CD14-positive monocyte (primary cell): ENCODE measurements at regions not wholly inside any gene's neighbourhood (a gene's known extent, or its start where the extent isn't known, plus 50 kb on each side); places are given as distances from the start of the nearest gene placed in this dataset.

Source experiments
- DNase-seq, 3 donors: peaks; one replicate each; pipeline ENCODE4 v3.0.0-alpha.2; 2011 to 2022
- H2AFZ ChIP-seq: 2 replicates; pipeline ENCODE4 v1.6.0; 2012; ENCODE audit warnings: mild to moderate bottlenecking, low read depth, low read length, inconsistent platforms; ENCODE audit not compliant: insufficient read depth, poor library complexity, severe bottlenecking
- H3K27ac ChIP-seq, 2 donors: 1 replicate in 1 of 2; 2 replicates in 1 of 2; pipeline ENCODE4 v1.5.1; 2012 to 2013; ENCODE audit warnings: low read length in 2 of 2, control low read depth in 1 of 2, inconsistent platforms in 1 of 2, low read depth in 1 of 2, mild to moderate bottlenecking in 1 of 2
- H3K27me3 ChIP-seq, 2 donors: one replicate each; pipeline versions ENCODE4 v1.6.0 to v1.6.1; 2011 to 2013; ENCODE audit warnings: low read length in 2 of 2; ENCODE audit not compliant: control insufficient read depth in 2 of 2, insufficient read depth in 2 of 2
- H3K36me3 ChIP-seq, 2 donors: replicated peaks in 1 of 2; 1 replicate in 1 of 2; 2 replicates in 1 of 2; pipeline versions ENCODE4 v1.5.1 to v1.6.1; 2012 to 2013; ENCODE audit warnings: low read length in 2 of 2, control low read depth in 1 of 2, inconsistent platforms in 1 of 2, mild to moderate bottlenecking in 1 of 2; ENCODE audit not compliant: insufficient read depth in 2 of 2, control insufficient read depth in 1 of 2
- H3K4me1 ChIP-seq, 2 donors: 1 replicate in 1 of 2; 2 replicates in 1 of 2; pipeline versions ENCODE4 v1.5.1 to v1.6.1; 2012 to 2013; ENCODE audit warnings: low read length in 2 of 2, control low read depth in 1 of 2, inconsistent platforms in 1 of 2, mild to moderate bottlenecking in 1 of 2, moderate library complexity in 1 of 2; ENCODE audit not compliant: insufficient read depth in 2 of 2, control insufficient read depth in 1 of 2
- H3K4me2 ChIP-seq: replicated peaks from 2 replicates; pipeline ENCODE3; 2012; ENCODE audit warnings: low read length, moderate library complexity, mild to moderate bottlenecking; ENCODE audit not compliant: poor library complexity, severe bottlenecking; ENCODE audit errors: extremely low read depth
- H3K4me3 ChIP-seq, 3 experiments: fragments of 200-600 bp in 1 of 3; sonication (generic) in 1 of 3; replicated peaks in 1 of 3; 1 replicate in 2 of 3; 2 replicates in 1 of 3; pipeline ENCODE4 v1.5.1; 2011 to 2013; ENCODE audit warnings: low read length in 3 of 3, mild to moderate bottlenecking in 3 of 3, control low read depth in 2 of 3, low read depth in 2 of 3, inconsistent platforms in 1 of 3, moderate library complexity in 1 of 3
- H3K79me2 ChIP-seq: 2 replicates; pipeline ENCODE4 v1.6.0; 2012; ENCODE audit warnings: mild to moderate bottlenecking, control low read depth, inconsistent platforms, low read length, moderate library complexity; ENCODE audit not compliant: insufficient read depth
- H3K9ac ChIP-seq: 2 replicates; pipeline ENCODE4 v1.6.0; 2017; ENCODE audit warnings: low read length, mild to moderate bottlenecking; ENCODE audit not compliant: insufficient read depth, poor library complexity, severe bottlenecking
- H3K9me3 ChIP-seq, 2 donors: replicated peaks in 1 of 2; 1 replicate in 1 of 2; 2 replicates in 1 of 2; pipeline versions ENCODE4 v1.5.1 to v1.6.1; 2012 to 2013; ENCODE audit warnings: low read length in 2 of 2, control low read depth in 1 of 2; ENCODE audit not compliant: control insufficient read depth in 1 of 2, insufficient read depth in 1 of 2
- H4K20me1 ChIP-seq: 2 replicates; pipeline ENCODE4 v1.6.0; 2012; ENCODE audit warnings: mild to moderate bottlenecking, low read length, control low read depth, moderate library complexity; ENCODE audit not compliant: insufficient read depth
- H3K27ac Mint-ChIP-seq, 7 donors: one replicate each; pipeline ENCODE4 v1.8.0; 2020; ENCODE audit warnings: mild to moderate bottlenecking in 7 of 7, mixed read lengths in 7 of 7, moderate library complexity in 6 of 7, inconsistent platforms in 2 of 7
- H3K27me3 Mint-ChIP-seq, 3 donors: one replicate each; pipeline ENCODE4 v1.8.0; 2021 to 2022; ENCODE audit warnings: low read depth in 3 of 3, mild to moderate bottlenecking in 3 of 3, mixed read lengths in 3 of 3, moderate library complexity in 3 of 3, inconsistent platforms in 1 of 3
- H3K36me3 Mint-ChIP-seq, 2 donors: one replicate each; pipeline ENCODE4 v1.8.0; 2020; ENCODE audit warnings: mixed read lengths in 2 of 2, inconsistent platforms in 1 of 2, mild to moderate bottlenecking in 1 of 2
- H3K4me1 Mint-ChIP-seq: one replicate; pipeline ENCODE4 v1.8.0; 2020; ENCODE audit warnings: mild to moderate bottlenecking, mixed read lengths
- H3K4me3 Mint-ChIP-seq, 2 donors: one replicate each; pipeline ENCODE4 v1.8.0; 2020; ENCODE audit warnings: mild to moderate bottlenecking in 2 of 2, mixed read lengths in 2 of 2, moderate library complexity in 1 of 2
- H3K9me3 Mint-ChIP-seq, 7 donors: one replicate each; pipeline ENCODE4 v1.8.0; 2020 to 2022; ENCODE audit warnings: mixed read lengths in 7 of 7, mild to moderate bottlenecking in 6 of 7, moderate library complexity in 6 of 7, inconsistent platforms in 2 of 7
- CTCF ChIP-seq: fragments of 200-600 bp; IDR thresholded peaks from one replicate; pipeline ENCODE4 v1.8.0; 2022; ENCODE audit warnings: antibody characterized with exemption, mild to moderate bottlenecking
- WGBS: methylation state at CpG from one replicate; pipeline ENCODE4 v1.1.5; 2013; ENCODE audit warnings: missing lambda C conversion rate; ENCODE audit not compliant: insufficient coverage; 5-methylcytosine and 5-hydroxymethylcytosine counted together
- intact Hi-C, 2 donors: fragments of 100-400 bp; cut with micrococcal nuclease; formaldehyde crosslinking; loops; one replicate each; pipeline versions ENCODE4 v1.15.0 to v1.15.1; 2023

GRCh38 chr16:8299635-8300034 is 290.7 kb downstream of the TMEM114 start:
- H3K4me3 Mint-ChIP-seq = no peak overlapping the region

GRCh38 chr16:8295513-8296237 is 294.6 kb downstream of the TMEM114 start:
- 97% methylated on average over 9 of the region's 11 CpGs for WGBS
- intact Hi-C loops = no loop called here

More at GRCh38 chr16:8299635-8300034, 290.7 kb downstream of the TMEM114 start:
- H3K9ac ChIP-seq = no peak overlapping the region
- no peaks in the 10 kb centered on the region for H3K36me3 Mint-ChIP-seq
- intact Hi-C loops = no loop called here
- DNase-seq = no peak
- H3K27ac ChIP-seq = no peak overlapping the region
- H3K4me1 ChIP-seq = no peaks in the 10 kb centered on the region
- peaks cover 0 to 9% of the 10 kb centered on the region in 2 donors for H3K9me3 ChIP-seq
- no peak for TF ChIP-seq CTCF
- H3K9me3 Mint-ChIP-seq = peaks cover 5 to 32% (median 10%) of the 10 kb centered on the region in 7 donors
- no peaks in the 10 kb centered on the region for H3K36me3 ChIP-seq
- H3K4me2 ChIP-seq = no peak overlapping the region
- H4K20me1 ChIP-seq = no peaks in the 10 kb centered on the region
- WGBS = 80% methylated on average over 1 of the region's 5 CpGs
- no peaks in the 10 kb centered on the region for H3K27me3 ChIP-seq
- H3K4me1 Mint-ChIP-seq = no peaks in the 10 kb centered on the region
- H3K79me2 ChIP-seq = no peaks in the 10 kb centered on the region
- no peak overlapping the region for H2AFZ ChIP-seq
- no peak overlapping the region for H3K27ac Mint-ChIP-seq
- peaks cover 0 to 3% (median 0%) of the 10 kb centered on the region in 3 donors for H3K27me3 Mint-ChIP-seq
- H3K4me3 ChIP-seq = no peak overlapping the region

More at GRCh38 chr16:8295513-8296237, 294.6 kb downstream of the TMEM114 start:
- Mint-ChIP-seq H3K36me3 (no peaks in the 10 kb centered on the region), H3K4me1 (no peaks in the 10 kb centered on the region), H3K9me3 (peaks cover 1 to 17% (median 9%) of the 10 kb centered on the region in 7 donors), H3K4me3 (no peak overlapping the region), H3K27me3 (peaks cover 0 to 3% (median 0%) of the 10 kb centered on the region in 3 donors), H3K27ac (no peak overlapping the region)
- no peaks in the 10 kb centered on the region for H4K20me1 ChIP-seq
- no peak overlapping the region for H3K4me3 ChIP-seq
- H3K4me1 ChIP-seq = no peaks in the 10 kb centered on the region
- no peaks in the 10 kb centered on the region for H3K27me3 ChIP-seq
- TF ChIP-seq CTCF = no peak
- no peaks in the 10 kb centered on the region for H3K36me3 ChIP-seq
- no peak overlapping the region for H3K27ac ChIP-seq
- peaks cover 0 to 7% of the 10 kb centered on the region in 2 donors for H3K9me3 ChIP-seq
- DNase-seq = no peak
- no peaks in the 10 kb centered on the region for H3K79me2 ChIP-seq
- no peak overlapping the region for H2AFZ ChIP-seq
- no peak overlapping the region for H3K9ac ChIP-seq
- H3K4me2 ChIP-seq = no peak overlapping the region
